LNCAP (cell line): ENCODE measurements at regions not wholly inside any gene's neighbourhood (a gene's known extent, or its start where the extent isn't known, plus 50 kb on each side); places are given as distances from the start of the nearest gene placed in this dataset.

Experiments
- TF ChIP-seq, protein P1 (sequence below): fragments of 450-650 bp; IDR thresholded peaks from 2 replicates; pipeline ENCODE4 v1.5.1; 2017; ENCODE audit warnings: mild to moderate bottlenecking

DNA sequence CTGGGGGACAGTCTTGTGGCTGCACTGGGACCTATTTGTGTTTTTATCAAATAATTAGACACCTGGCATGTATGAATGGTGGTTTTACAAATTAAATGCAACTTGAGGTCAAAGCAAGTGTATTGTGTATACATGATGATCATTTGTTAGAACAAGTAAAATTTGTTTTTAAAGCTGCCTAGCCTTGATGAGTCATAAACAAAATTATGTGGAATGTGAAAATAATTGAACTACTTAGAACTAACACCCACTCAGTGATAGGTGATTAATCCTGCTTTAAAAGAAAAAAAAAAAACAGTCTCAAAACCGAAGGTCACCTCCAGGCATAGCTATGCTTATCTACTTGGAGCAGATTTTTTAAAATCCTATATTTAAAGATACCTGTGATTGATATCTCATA, 770.3 kb upstream of the SLITRK5 start:
- TF ChIP-seq, protein P1, sequence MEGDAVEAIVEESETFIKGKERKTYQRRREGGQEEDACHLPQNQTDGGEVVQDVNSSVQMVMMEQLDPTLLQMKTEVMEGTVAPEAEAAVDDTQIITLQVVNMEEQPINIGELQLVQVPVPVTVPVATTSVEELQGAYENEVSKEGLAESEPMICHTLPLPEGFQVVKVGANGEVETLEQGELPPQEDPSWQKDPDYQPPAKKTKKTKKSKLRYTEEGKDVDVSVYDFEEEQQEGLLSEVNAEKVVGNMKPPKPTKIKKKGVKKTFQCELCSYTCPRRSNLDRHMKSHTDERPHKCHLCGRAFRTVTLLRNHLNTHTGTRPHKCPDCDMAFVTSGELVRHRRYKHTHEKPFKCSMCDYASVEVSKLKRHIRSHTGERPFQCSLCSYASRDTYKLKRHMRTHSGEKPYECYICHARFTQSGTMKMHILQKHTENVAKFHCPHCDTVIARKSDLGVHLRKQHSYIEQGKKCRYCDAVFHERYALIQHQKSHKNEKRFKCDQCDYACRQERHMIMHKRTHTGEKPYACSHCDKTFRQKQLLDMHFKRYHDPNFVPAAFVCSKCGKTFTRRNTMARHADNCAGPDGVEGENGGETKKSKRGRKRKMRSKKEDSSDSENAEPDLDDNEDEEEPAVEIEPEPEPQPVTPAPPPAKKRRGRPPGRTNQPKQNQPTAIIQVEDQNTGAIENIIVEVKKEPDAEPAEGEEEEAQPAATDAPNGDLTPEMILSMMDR: no peak

DNA sequence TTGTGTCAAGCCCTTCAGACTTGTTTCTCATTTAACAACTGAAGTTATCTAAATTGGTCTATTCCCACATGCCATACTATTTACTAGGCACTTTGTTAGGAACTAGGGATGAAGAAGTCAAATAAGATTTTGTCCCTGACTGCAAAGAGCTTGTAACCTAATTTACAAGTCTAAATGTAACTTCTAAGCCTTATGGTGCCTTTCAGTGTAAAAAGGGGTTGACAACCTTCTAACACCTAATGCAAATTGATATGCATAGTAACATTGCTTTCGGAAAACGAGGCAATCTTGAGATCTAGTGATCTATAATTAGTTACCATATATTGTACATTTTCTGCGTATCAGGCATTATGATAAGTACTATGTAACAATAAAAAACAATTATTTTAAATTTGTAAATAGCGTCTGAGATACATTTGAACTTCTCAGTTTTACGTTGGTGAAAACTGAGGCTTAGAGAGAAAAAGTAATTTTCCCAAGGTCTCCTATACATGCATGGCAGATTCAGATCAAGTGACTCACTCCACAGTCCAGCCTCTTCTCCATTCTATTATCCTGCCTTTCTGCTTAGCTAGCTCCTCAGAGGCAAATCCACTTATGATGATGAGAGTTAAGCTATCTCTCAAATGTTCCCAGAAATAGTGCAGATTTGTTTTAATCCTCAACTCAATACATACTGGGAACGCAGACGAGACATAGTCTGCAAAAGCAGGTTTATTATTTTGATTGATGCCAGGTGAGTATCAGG, 764.9 kb upstream of the SLITRK5 start:
- TF ChIP-seq, protein P1: no peak

DNA sequence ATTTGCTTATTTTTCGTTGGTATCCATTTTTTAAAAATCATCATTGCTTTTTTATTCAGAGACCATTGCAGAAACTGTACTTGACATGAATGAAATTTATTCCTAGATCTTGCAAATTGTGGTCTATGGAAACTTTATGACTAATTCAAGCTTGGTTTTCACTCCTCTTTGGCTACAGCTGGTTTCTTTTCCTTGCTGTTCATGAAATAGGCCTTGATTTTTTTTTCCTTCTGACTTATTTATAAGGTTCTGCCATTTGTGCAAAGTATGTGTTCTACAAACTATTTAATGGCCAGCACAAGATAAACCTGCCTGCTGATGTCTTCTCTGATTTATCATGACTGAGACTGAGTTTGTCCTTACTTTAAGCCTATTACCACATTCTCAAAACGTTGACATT, 764.0 kb upstream of the SLITRK5 start:
- TF ChIP-seq, protein P1: no peak

GRCh38 chr13:86909318-86909717, 761.9 kb upstream of the SLITRK5 start:
- TF ChIP-seq, protein P1: no peak

GRCh38 chr13:86914757-86915156, 756.4 kb upstream of the SLITRK5 start:
- TF ChIP-seq, protein P1: no peak

GRCh38 chr13:86918682-86919081, 752.5 kb upstream of the SLITRK5 start:
- TF ChIP-seq, protein P1: no peak

GRCh38 chr13:86920961-86921360, 750.2 kb upstream of the SLITRK5 start:
- TF ChIP-seq, protein P1: no peak

- TF ChIP-seq, protein P1: no peak
These were observed 748.2 kb upstream of the SLITRK5 start for GRCh38 chr13:86922936-86923335.
